ENCODE measurements at regions not wholly inside any gene's neighbourhood (a gene's known extent, or its start where the extent isn't known, plus 50 kb on each side); places are given as distances from the start of the nearest gene placed in this dataset.

DNA sequence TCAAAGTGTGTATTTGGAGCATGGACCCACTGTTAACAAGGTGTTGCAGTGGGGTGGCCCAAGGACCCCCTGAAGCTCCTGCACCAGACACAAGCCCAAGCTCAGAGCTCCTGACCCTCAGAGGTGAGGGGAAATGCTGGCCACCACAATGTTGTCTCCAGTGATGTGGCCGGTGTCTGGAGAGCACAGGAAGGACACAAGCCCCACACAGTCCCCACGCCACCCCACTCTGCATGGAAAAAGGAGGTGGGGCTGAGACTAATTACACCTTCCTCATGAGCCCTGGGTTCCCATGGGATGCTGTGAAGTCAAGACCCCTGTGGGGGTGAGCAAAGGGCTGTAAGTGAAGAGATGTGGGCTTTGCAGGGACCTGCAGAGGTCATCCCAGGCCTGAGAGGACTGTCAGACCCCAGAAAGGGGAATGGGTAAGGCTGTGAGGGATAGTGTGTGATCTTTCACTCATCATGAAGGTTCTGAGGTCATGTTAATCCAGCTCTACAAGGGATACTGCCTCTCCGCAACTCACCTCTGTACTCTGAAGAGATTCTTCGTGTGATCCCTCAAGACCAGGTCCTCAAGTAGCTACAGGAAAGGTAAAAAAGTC, 136.3 kb upstream of the DHRS4 start:
- H3K36me3 Mint-ChIP-seq, result peaks cover 0 to 5% (median 0%) of the 10 kb centered on the region in 3 donors
- H3K4me1 Mint-ChIP-seq, result no peaks in the 10 kb centered on the region
- H3K27me3 Mint-ChIP-seq, result peaks cover 0 to 10% (median 5%) of the 10 kb centered on the region in 5 donors
- H3K27ac Mint-ChIP-seq, result no peak overlapping the region
- DNase-seq (no peak), ATAC-seq (no peak)
- no peak overlapping the region for H3K4me3 Mint-ChIP-seq
- POLR2A ChIA-PET, result no interaction called here
- peaks cover 0 to 20% (median 7%) of the 10 kb centered on the region in 9 donors for H3K9me3 Mint-ChIP-seq

DNA sequence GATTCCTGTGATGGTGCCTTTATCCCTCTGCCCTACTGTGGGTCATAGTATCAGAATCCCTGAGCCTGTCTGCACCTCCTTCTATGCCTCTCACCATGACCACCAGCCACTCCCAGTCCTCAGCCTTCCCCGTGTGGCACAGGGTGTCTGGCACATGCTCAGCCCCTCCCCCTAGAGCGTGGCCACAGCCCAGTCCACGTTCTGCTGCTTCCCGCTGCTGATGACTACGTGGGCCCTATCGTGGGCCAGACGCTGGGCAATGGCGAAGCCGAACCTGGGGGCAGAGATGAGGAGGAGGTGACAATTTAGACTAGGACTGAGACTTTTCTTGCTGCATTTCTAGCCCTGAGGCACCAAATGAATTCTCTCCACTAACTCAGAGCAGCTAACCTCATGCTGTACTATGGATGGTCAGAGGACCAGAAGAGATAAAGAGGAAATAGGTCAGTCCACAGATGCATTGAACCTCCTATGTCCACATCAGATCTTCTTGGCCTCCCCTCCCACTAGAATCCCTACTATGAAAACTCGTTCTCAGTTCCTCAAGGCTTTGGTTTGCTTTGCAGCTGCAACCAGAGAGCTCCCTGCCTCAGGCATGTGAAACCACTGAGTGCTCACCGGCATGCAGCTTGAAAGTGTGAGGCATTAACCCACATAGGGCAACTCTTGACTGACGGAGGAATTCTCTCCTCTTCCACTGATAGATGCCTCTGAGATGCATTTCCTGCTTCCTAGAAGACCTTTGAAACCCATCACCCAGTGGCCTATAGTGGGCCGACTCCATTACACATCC, 126.3 kb upstream of the DHRS4 start:
- peaks cover 0 to 2% (median 0%) of the 10 kb centered on the region in 4 donors for H3K4me1 Mint-ChIP-seq
- H3K27me3 Mint-ChIP-seq, result peaks cover 3 to 17% (median 11%) of the 10 kb centered on the region in 5 donors
- POLR2A ChIA-PET, result no interaction called here
- H3K4me3 Mint-ChIP-seq, result no peak overlapping the region
- no peaks in the 10 kb centered on the region for H3K9me3 Mint-ChIP-seq
- DNase-seq, result no peak
- H3K27ac Mint-ChIP-seq, result no peak overlapping the region
- H3K36me3 Mint-ChIP-seq, result no peaks in the 10 kb centered on the region
- ATAC-seq, result no peak

DNA sequence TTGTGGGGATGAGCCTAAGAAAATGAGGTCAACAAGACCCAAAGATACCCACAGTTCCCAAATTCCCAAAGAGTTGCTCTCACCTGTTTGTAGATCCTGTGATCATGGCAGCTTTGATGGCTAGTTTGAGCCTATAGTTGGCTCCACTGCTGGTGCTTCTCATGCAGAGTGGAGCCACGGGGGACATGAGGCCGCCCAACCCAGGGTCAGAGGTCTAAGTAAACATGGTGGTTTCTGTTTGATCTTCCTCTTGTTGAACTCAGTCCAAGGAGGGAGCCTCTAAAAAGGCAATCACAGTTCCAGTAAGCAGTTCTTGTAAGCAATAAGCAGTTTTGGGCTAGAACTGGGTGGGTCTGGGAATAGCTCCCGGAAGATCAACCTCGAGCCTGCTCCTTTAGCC, 125.6 kb upstream of the DHRS4 start:
- Mint-ChIP-seq H3K9me3 (no peaks in the 10 kb centered on the region), H3K36me3 (no peaks in the 10 kb centered on the region), H3K4me3 (no peak overlapping the region), H3K27ac (no peak overlapping the region), H3K27me3 (peaks cover 3 to 17% (median 11%) of the 10 kb centered on the region in 5 donors), H3K4me1 (peaks cover 0 to 2% (median 0%) of the 10 kb centered on the region in 4 donors)
- DNase-seq (no peak), ATAC-seq (no peak)
- POLR2A ChIA-PET, result no interaction called here

DNA sequence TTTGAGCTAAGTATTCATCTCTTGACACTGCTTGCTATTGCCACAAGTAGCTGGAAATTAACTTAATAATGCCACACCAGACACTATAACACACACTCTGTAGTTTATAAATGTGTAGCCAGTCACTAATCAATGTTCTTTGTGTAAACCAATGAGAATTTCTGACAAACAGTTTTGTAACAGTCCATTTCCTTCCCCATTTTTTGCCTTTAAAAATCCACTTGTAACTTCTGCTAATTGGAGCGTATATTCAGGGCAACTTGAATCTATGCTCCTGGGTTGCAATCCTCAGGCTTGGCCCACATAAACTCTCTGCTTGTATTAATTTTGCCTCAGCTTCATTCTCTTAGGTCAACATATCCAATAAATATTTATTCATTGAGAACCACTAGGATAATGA, 125.0 kb upstream of the DHRS4 start:
- Mint-ChIP-seq H3K36me3 (no peaks in the 10 kb centered on the region), H3K27ac (no peak overlapping the region), H3K4me1 (peaks cover 0 to 2% (median 0%) of the 10 kb centered on the region in 4 donors), H3K27me3 (peaks cover 3 to 17% (median 11%) of the 10 kb centered on the region in 5 donors), H3K9me3 (no peaks in the 10 kb centered on the region), H3K4me3 (no peak overlapping the region)
- POLR2A ChIA-PET, result no interaction called here
- ATAC-seq (no peak), DNase-seq (no peak)

DNA sequence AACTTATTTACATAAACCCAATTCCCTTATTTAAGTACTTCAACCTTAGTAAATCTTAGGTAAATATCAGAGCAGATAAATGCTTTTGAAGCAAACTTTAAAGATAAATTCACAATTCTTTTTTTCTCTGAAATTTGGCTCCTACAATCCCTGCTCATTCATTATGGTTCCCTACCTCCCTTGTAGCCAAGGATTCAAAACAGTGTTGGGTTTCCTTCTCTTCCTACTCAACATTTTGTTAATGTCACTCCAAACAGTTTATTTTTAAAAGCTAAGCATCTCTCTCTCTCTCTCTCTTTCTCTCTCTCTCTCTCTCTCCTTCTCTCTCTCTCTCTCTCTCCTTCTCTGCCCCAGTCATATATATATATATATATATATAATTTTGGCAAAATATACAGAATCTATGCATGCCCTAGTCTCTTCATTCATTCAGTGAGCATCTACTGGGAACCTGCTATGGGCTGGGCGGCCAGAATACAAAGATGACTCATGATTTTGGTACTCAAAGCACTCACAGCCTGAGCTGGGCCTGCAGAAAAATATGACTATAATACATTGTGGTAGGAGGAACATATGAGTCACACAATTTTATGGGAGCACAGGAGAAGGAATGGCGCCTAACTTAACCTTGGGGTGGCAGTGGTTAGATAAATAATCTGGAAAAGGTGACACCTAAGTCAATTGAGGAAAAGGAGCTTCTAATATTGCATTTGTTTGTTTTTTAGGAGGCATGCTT, 123.7 kb upstream of the DHRS4 start:
- Mint-ChIP-seq H3K27me3 (peaks cover 2 to 14% (median 8%) of the 10 kb centered on the region in 5 donors), H3K27ac (no peak overlapping the region), H3K36me3 (no peaks in the 10 kb centered on the region), H3K4me1 (peaks cover 0 to 2% (median 0%) of the 10 kb centered on the region in 4 donors), H3K9me3 (no peaks in the 10 kb centered on the region), H3K4me3 (no peak overlapping the region)
- POLR2A ChIA-PET, result no interaction called here
- ATAC-seq (no peak), DNase-seq (no peak)

DNA sequence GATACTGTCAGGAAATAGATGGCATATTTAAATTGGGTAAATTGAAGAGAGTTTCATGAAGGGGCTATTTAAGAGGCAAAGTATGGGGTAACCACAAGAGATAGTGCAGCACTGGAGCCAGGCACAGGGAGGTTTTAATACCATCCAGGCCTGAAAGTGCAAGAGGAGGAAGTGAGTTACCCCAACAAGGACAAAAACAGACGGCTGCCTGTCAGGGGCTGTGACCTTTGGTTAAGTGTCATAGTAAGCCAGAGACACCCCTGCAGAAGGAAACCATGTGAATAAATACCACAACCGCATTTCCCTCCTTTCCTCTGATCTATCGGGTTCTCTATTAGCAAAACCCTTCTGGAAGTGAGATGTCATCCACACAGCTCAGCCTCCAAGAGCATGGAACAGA, 122.0 kb upstream of the DHRS4 start:
- POLR2A ChIA-PET, result no interaction called here
- H3K4me3 Mint-ChIP-seq, result peak overlapping the region in 1 of 10 donors; percentile 3
- H3K36me3 Mint-ChIP-seq, result no peaks in the 10 kb centered on the region
- DNase-seq, result peak in 2 of 10 donors; percentile 26 to 28
- H3K27ac Mint-ChIP-seq, result no peak overlapping the region
- ATAC-seq, result peak in 1 of 2 donors; percentile 83
- no peaks in the 10 kb centered on the region for H3K9me3 Mint-ChIP-seq
- peaks cover 2 to 9% (median 7%) of the 10 kb centered on the region in 5 donors for H3K27me3 Mint-ChIP-seq
- H3K4me1 Mint-ChIP-seq, result peaks cover 0 to 2% (median 0%) of the 10 kb centered on the region in 4 donors

DNA sequence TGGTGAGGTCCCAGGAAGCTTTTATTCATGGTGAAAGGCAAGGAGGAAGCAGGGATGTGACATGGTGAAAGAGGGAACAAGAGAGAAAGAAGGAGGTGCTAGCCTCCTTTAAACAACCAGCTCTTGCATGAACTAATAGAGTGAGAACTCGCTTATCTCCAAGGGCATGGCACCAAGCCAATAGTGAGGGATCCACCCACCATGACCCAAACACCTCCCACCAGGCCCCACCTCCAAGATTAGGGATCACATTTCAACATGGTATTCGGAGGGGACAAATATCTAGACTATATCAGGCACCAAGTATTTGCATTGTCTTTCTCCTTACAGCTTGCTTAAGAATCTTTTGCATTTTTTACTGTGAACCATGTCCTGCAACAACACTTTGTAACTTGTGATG, 91.9 kb upstream of the DHRS4 start:
- DNase-seq, result no peak
- Mint-ChIP-seq H3K27ac (no peak overlapping the region), H3K27me3 (peaks cover 1 to 12% (median 7%) of the 10 kb centered on the region in 5 donors), H3K4me1 (peaks cover 0 to 4% (median 0%) of the 10 kb centered on the region in 4 donors), H3K4me3 (no peak overlapping the region), H3K36me3 (no peaks in the 10 kb centered on the region), H3K9me3 (no peaks in the 10 kb centered on the region)
- POLR2A ChIA-PET, result no interaction called here
- no peak for ATAC-seq

DNA sequence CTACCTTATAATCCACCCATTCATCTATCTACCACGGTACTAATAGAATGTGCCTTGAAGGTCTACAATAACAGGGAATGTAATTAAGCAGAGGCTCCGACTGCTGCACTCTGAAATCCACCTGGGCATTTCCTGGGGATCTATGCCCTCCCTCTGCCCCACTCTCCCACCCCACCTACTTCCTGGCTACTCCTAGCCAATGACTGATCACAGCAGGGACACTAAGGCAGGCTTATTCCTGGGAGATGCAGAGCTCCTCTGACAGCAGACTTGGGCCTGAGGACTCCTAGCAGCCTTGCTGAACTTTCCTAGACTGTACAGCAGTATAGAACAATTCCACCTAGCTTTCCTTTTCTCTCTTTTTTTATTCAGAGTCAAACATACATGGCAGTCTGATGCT, 91.1 kb upstream of the DHRS4 start:
- Mint-ChIP-seq H3K36me3 (no peaks in the 10 kb centered on the region), H3K4me1 (peaks cover 0 to 4% (median 0%) of the 10 kb centered on the region in 4 donors), H3K4me3 (no peak overlapping the region), H3K9me3 (no peaks in the 10 kb centered on the region), H3K27me3 (peaks cover 5 to 21% (median 10%) of the 10 kb centered on the region in 5 donors), H3K27ac (no peak overlapping the region)
- ATAC-seq, result no peak
- DNase-seq, result no peak
- POLR2A ChIA-PET, result no interaction called here

DNA sequence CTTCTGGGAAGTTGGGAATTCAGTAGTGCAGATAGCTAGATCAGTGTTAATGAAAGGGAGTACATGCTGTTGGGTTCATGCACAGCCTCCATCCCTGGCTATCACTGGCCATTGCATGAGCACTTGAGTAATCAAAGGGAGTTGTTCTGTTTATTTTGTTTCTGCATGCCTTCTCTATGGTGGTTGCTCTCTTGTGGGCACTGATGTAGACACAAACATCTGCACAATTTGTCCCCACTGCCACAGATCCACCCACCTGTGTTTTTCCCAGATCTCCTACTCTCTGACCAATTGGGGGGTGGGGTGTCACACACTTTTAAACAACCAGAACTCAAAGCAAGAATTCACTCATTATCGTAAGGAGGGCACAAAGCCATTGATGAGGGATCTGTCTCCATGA, 89.7 kb upstream of the DHRS4 start:
- peaks cover 11 to 27% (median 16%) of the 10 kb centered on the region in 5 donors for H3K27me3 Mint-ChIP-seq
- no peaks in the 10 kb centered on the region for H3K36me3 Mint-ChIP-seq
- DNase-seq (no peak), ATAC-seq (no peak)
- H3K9me3 Mint-ChIP-seq, result no peaks in the 10 kb centered on the region
- POLR2A ChIA-PET, result no interaction called here
- H3K4me3 Mint-ChIP-seq, result no peak overlapping the region
- H3K27ac Mint-ChIP-seq, result no peak overlapping the region
- H3K4me1 Mint-ChIP-seq, result peaks cover 0 to 4% (median 0%) of the 10 kb centered on the region in 4 donors

DNA sequence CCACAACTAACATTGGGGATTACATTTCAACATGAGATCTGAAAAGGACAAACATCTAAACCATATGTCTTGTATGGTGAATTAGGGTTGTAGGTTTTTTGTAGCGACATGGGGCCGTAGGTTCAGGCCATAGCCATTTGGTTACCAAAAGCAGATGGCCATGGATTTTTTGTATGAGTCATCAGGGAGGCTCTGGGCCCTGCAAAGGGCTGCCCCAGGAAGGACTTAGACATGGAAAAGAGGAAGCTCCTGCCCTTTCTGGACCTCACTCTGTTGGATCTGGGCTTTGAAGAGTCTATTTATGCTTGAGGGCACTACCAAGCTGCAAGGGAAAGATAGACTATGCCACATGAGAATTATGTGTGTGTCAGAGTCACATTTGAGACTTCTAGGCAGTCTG, 89.3 kb upstream of the DHRS4 start:
- H3K9me3 Mint-ChIP-seq, result no peaks in the 10 kb centered on the region
- POLR2A ChIA-PET, result no interaction called here
- DNase-seq (no peak), ATAC-seq (no peak)
- peaks cover 13 to 22% (median 20%) of the 10 kb centered on the region in 5 donors for H3K27me3 Mint-ChIP-seq
- peaks cover 0 to 4% (median 0%) of the 10 kb centered on the region in 4 donors for H3K4me1 Mint-ChIP-seq
- no peak overlapping the region for H3K4me3 Mint-ChIP-seq
- H3K27ac Mint-ChIP-seq, result no peak overlapping the region
- H3K36me3 Mint-ChIP-seq, result no peaks in the 10 kb centered on the region

DNA sequence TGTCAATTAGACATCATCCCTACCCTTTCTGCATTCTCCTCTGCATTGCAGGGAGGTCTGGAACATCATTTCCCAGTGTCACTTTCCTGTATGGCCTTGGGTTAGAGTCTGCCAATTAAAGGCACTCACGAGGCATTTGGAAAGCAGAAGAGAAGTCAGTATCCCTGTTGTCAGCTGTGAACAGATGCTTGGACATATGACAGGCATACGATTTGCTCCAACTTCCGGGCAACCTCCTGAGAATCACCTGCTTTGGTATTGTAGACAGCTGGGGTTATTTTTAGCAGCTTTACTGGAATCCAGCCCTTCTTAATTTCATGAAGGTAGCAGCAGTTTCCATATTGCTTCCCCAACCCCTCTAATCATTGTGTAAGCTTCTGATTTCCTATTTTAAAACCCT, 88.7 kb upstream of the DHRS4 start:
- Mint-ChIP-seq H3K36me3 (no peaks in the 10 kb centered on the region), H3K27ac (no peak overlapping the region), H3K27me3 (peaks cover 17 to 26% (median 23%) of the 10 kb centered on the region in 5 donors), H3K9me3 (no peaks in the 10 kb centered on the region), H3K4me1 (peaks cover 0 to 4% (median 0%) of the 10 kb centered on the region in 4 donors), H3K4me3 (no peak overlapping the region)
- ATAC-seq (no peak), DNase-seq (no peak)
- POLR2A ChIA-PET, result no interaction called here

DNA sequence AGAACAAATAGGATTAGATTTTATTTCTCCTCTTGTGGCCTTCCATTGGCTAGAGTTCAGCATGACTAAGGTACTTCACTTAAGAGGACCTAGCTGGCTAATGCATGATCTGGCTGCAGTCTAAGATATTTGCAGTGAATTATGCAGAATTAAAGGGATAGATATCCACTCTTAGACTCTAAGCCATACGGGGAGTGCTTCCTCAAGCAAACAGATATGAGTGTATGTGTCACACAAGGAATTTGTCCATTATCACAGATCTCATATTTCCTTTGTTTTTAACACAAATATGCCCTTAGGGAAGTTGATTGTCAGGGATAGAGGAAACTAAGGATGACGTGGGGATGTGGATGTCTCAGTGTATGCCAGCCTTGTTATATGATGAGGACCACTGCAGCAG, 88.1 kb upstream of the DHRS4 start:
- Mint-ChIP-seq H3K4me3 (no peak overlapping the region), H3K36me3 (no peaks in the 10 kb centered on the region), H3K27me3 (peaks cover 20 to 32% (median 26%) of the 10 kb centered on the region in 5 donors), H3K9me3 (peaks cover 0 to 2% (median 0%) of the 10 kb centered on the region in 9 donors), H3K4me1 (peaks cover 0 to 4% (median 0%) of the 10 kb centered on the region in 4 donors), H3K27ac (no peak overlapping the region)
- POLR2A ChIA-PET, result no interaction called here
- no peak for ATAC-seq
- no peak for DNase-seq

DNA sequence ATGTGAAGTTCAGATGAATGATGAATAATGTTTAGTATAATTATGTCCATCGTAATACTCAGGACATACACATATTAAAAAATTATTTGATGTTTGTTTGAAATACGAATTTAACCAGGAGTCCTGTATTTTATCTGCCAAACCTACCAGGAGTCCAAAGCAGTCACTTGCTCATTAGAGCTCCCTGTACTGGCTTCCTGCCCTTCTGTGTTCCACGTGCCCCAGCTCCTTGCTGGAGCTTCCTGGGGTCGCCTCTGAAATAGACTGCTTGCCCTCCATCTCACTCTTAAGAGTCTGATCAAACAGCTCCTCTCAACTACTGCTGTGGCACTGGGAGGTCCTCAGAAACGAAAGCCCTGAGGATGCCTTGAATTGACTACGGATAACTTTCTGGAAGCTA, 87.3 kb upstream of the DHRS4 start:
- DNase-seq, result no peak
- Mint-ChIP-seq H3K27me3 (peaks cover 25 to 38% (median 29%) of the 10 kb centered on the region in 5 donors), H3K4me1 (peaks cover 0 to 4% (median 0%) of the 10 kb centered on the region in 4 donors), H3K4me3 (no peak overlapping the region), H3K36me3 (no peaks in the 10 kb centered on the region), H3K27ac (no peak overlapping the region), H3K9me3 (peaks cover 0 to 4% (median 0%) of the 10 kb centered on the region in 9 donors)
- POLR2A ChIA-PET, result no interaction called here
- ATAC-seq, result no peak
